Spleen (tissue), 7 donors: ENCODE measurements at regions not wholly inside any gene's neighbourhood (a gene's known extent, or its start where the extent isn't known, plus 50 kb on each side); places are given as distances from the start of the nearest gene placed in this dataset.

Source experiments
- POLR2A ChIP-seq, 3 donors: fragments of 450-650 bp; IDR thresholded peaks; one replicate each; pipeline ENCODE4 v1.5.1; 2017; ENCODE audit warnings: antibody characterized with exemption in 3 of 3, mild to moderate bottlenecking in 1 of 3
- TF ChIP-seq, protein P1 (sequence below), 11 experiments: fragments of 200-600 bp in 7 of 11; fragments of 450-650 bp in 4 of 11; sonication (generic) in 4 of 11; IDR thresholded peaks in 8 of 11; conservative IDR thresholded peaks in 3 of 11; 1 replicate in 7 of 11; 2 replicates in 4 of 11; pipeline versions ENCODE4 v1.4.0 to v1.8.0; 2016 to 2021; ENCODE audit warnings: antibody characterized with exemption in 11 of 11, inconsistent platforms in 4 of 11, mild to moderate bottlenecking in 1 of 11
- donor health status: DM: no; HTN: no; CAD: no; lungs with moderate emphysema.
- donor health status: DM: no; HTN: no; CAD: no.
- donor health status: DM: no; HTN: no; CAD: no.

- TF ChIP-seq, protein P1, sequence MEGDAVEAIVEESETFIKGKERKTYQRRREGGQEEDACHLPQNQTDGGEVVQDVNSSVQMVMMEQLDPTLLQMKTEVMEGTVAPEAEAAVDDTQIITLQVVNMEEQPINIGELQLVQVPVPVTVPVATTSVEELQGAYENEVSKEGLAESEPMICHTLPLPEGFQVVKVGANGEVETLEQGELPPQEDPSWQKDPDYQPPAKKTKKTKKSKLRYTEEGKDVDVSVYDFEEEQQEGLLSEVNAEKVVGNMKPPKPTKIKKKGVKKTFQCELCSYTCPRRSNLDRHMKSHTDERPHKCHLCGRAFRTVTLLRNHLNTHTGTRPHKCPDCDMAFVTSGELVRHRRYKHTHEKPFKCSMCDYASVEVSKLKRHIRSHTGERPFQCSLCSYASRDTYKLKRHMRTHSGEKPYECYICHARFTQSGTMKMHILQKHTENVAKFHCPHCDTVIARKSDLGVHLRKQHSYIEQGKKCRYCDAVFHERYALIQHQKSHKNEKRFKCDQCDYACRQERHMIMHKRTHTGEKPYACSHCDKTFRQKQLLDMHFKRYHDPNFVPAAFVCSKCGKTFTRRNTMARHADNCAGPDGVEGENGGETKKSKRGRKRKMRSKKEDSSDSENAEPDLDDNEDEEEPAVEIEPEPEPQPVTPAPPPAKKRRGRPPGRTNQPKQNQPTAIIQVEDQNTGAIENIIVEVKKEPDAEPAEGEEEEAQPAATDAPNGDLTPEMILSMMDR (IDR thresholded peaks at IDR 0.05 in 8 of 11, conservative IDR thresholded peaks at IDR 0.05 in 3 of 11) = no peak
- no peak for TF ChIP-seq POLR2A (IDR thresholded peaks at IDR 0.05)
Observed at GRCh38 chr1:65512383-65512782, 91.9 kb downstream of the LEPR start.
